HG03108 (cell line): ENCODE measurements at regions not wholly inside any gene's neighbourhood (a gene's known extent, or its start where the extent isn't known, plus 50 kb on each side); places are given as distances from the start of the nearest gene placed in this dataset.

Source experiments
- ATAC-seq: cut with Tn5 transposase; IDR thresholded peaks from one replicate; pipeline ENCODE4 v1.9.1; 2021; ENCODE audit warnings: moderate library complexity; ENCODE audit not compliant: unreplicated experiment

DNA sequence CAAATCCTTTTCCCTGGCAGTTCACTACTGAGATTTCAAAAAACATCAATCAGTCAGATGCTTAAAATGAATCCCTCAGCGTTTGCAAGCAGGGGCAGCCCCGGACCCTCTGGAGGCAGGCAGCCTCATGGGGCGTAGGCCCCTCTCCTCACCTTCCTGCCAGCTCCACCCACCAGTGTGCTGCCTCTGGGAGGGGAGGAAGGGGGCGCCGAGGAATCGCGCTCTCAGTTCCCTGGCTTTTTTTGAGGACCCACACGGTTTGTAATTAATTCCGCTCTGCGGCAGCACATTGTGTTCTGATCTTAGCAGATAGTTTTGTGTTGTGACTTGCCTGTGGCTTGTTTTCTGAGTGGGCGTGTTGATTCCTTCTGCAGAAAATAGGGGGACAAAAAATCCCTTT, 159.9 kb downstream of the KLF13 start:
- no peak for ATAC-seq

DNA sequence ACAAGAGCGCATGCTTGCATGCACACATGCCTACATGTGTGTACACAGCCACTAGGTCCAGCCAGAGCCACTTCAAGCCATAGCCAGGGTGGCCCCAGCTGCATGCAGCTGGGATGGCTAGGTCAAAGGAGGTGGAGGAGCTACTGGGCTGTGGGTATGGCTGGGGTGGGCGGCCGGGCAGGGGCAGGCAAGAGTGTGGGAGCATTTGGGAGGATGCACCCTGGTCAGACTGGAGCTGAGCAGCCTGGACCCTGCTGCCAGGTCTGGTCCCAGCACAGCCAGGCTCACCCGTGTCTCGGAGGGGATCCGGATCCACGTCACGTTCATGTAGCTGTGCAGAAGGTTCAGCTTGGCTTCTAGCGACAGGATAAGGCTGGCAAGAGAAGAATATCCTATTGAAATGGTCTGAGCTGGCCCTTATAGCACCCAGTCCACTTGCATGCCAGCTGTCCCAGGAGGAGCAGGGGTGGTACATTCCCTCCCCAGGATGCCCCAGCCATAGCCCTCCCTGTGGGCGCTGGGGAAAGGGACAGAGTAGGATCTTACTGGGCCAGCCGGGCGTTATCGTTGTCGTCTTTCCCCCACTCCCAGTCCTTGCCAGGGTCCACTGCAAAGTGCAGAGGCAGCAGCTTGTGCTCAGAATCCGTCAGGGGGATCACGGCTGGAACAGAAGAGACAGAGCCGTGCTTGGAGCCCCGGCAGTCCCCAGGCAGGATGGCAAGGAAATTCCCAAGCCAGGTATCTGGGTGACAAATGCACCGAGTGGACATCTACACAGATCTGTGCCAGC, 160.5 kb downstream of the KLF13 start:
- ATAC-seq: no peak

DNA sequence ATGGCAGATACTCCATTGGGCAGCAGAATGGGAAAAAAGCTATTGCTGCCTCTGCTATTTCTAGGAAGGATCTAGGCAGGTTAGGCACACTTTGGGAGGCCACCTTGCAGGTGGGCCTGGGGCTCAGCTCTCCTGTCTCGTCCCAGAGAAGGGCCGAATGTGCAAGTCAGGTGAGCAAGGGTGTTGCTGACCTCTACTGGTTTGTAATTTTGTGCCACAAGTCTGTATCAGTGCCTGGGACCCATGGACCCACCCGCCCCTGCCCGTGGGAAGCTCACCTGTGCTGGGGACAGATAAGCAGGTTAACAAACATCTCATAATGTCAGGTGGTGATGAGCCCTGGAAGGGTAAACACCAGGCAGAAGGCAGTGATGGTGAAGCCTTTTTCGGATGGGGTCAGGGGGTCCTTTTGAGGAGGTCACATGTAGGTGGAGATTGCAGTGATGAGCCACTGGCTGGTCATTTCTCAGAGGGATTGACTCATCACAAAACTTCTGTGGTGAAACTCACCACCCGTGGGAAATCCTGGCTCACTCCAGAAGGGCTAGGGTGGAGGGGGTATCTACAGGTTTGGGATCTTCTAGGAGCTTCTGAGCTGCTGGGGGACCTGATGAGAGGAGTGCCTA, 161.3 kb downstream of the KLF13 start:
- ATAC-seq: peak; percentile 36

DNA sequence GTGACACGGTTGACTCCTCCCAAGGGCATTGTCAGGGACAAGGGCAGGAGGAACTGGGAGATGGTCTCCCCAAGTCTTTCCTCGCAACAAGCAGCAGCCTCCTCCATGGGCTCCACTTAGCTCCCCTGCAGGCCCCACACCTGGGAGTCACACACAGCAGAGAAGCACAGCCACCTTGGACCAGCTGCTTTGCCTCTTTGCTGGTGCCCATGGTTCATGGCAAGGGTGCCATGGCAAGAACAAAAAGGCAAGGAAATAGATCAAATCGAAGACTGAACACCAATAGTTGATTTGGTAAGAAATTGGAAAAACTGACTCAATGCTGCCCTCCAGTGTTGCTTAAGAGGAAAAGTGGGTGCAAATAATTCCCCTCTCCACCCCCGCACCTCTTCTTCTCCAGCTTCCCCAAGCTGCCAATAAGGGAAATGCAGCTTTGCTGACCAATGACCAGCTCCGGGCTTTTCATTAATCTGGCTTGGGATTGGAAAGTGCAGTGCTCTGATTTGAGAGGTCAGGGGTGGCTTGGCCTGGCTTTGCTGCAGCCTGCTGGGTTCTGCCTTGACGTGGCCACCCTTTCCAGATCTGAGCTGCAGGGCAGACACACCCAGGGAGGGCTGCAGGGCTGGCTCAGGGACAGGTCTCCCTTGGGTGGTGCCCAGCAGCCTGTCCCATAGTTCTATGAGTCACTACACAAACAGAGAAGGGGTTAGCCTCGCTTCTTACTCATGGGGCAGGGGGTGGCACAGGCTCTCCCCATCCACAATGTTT, 162.0 kb downstream of the KLF13 start:
- ATAC-seq: peak; percentile 38

DNA sequence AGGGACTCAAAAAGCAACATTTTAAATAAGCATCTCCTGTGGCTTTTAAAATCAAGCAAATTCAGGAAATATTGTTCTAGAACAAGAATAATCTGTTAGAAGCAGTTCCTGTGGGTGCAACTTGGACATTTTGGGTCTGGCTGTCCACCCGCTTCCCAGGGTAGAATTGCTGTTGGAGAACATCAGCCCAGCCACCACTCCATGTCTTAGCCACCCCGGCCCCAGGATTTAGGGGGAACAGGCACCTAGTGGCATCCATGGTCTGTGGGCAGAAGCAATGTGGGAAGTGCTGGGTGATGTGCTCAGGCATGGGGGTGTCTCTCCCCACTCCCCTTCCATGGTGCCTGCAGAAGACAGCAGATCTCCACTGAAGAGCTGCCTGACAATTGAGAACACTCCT, 162.6 kb downstream of the KLF13 start:
- ATAC-seq: no peak

DNA sequence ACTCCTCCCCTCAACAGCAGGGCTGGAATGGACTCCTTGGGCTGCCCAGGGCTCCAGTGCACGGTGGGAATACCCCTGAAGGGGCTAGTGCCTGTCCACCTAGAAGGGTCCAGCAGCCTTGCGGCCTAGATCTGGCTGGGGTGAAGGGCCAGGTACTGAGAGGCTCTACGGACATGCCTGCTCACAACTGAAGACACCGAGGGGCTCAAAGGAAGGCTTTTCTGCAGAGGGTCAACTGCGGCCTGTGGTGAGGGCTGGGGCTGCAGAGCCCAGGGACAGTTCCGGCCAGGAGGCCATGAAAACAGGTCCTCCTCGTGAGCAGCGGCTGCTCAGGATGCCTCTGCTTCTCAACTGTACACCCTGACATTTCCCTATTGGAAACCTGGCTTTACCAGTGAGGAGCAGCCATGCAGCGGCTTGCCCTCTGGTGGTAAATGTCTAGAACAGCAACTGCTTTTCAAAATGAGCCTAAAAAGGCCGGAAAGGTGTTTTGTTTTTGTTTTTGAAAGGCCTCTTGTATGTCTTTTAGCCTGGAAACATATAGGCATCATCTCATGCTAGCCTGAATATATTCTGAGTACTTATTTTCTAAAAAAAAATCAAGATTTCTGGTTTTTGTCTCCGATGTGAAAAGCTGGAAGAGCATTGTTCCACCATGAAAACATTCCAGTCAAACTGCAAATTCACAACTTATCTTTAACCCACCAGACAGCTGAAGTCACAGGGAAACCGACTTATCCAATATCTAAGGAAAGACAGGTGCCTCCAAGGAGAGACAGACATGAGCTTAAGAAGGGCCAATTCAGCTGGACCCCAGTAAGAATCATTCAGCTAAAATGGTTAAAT, 163.4 kb downstream of the KLF13 start:
- ATAC-seq: no peak

DNA sequence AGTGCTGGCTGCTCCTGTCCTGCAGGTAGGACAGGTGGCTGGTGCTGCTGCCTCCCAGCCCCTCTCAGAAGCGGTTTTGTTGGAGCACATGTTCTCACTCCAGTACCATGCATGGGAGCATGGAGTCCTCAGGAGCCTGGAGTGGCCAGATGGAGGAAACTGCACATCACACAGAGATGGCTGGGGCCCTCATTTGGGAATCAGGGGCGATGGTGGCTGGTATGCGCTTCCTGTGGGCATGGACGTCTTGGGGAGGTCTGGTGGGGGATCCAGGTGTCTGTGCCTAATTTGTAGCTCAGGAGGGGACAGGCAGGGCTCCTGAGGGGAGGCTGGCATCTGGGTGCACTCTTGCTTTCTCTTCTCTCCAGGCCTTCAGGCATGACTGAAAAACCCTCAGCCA, 168.2 kb downstream of the KLF13 start:
- no peak for ATAC-seq

DNA sequence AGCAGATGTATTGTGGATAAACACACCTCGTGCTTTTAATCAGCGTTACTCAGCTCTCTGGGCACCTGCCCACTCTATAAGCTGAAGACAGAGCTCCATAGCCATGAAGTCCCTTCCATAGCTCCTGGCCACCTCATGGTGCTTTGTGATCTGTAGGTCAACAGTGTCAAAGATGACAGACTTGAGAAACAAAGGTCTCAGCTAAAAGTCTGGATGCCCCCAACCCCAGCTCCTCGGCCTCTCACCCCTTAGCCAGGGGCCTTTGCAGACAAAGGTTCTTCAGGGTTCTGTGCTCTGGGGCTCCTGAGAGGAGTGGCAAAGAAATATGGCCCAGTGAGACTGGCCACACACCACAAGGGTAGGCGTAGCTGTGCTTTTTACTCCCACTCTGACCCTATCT, 168.6 kb downstream of the KLF13 start:
- ATAC-seq: no peak

DNA sequence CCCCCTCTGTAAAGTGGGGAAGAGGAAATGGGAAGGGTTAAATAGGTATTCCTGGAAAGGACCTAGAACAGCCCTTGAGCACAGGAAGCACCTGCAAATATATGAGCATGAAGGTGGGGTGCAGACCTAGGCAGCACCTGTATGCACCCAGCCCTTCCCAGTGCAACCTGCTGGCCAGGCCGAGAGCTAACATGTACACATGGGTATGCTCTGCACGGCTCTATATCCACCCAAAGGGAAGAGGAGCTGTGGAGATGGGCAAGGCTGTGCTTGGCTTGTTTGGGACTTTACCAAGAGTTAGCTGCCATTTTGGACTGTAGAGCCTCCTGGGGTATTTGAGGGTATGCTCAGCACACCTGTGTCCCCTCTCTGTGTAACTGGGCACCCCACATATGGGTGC, 171.2 kb downstream of the KLF13 start:
- no peak for ATAC-seq

DNA sequence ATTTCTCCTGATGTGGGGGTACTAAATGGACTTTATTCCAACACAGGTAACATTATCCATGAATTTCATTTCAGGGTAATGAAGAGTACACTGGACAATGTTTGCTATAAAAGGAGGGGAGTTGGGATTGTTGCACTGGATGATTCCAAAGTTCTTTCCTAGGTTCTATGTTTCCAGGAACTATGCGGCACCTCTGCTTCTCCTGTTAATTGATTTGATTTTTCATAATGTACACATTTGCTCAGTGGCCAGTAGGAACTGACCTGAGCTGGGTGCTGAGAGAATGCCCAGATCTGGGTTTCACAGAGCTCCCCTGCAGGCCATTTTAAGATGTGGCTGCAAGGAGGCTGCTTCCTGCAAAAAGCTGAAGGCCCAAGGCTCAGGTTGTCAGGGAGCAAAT, 171.7 kb downstream of the KLF13 start:
- ATAC-seq: no peak

DNA sequence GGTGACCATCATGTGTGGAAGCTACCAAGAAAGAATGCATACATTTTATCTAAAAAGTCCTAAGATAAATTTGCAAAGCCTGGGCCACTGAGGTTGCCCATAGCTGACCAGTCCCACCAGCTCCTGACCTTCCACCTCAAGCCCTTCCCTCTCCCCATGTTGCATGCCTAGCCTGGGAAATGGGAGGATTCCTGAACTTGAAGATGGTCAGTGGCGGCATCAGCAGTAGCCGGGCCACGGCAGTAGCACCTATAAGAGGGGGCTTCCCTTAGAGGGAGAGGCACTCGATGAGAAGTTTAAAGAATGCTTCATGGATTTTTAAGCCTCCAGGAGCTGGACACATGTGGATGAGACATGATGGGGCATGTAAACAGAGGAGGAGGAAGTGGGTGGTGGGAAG, 172.1 kb downstream of the KLF13 start:
- no peak for ATAC-seq

DNA sequence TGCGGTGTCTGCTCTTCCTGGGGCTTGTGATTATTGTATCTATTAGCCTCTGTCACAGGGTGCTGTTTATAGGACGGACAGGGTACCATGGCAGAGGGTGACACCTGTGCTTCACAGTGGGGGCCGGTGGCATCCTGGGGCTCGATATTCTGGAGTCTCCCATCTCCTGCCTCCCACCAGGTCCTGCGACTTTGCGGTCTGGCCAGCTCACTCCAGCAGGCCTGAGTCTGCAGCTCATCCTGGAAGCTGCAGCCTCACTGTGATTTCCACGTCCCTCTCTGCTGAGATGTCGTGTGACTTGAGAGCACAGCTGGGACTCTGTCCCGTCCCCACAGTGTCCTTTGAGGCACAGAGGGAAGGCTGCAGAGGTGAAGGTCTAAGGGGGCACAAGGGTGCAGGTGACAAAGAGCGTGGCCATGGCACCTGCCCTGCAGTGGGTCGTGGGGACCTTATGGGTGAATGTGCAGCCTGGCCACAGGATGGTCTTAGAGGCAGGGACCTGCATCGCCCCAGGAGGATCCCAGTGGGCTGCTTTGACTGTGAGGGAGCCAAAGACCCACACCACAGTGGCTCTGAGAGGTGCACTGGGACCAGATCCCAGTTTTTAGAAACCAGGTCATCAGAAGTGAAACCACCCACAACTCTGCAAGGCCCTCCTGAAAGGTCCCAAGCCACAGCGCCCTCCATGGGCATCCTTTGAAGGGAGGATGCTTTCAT, 172.8 kb downstream of the KLF13 start:
- ATAC-seq: no peak

DNA sequence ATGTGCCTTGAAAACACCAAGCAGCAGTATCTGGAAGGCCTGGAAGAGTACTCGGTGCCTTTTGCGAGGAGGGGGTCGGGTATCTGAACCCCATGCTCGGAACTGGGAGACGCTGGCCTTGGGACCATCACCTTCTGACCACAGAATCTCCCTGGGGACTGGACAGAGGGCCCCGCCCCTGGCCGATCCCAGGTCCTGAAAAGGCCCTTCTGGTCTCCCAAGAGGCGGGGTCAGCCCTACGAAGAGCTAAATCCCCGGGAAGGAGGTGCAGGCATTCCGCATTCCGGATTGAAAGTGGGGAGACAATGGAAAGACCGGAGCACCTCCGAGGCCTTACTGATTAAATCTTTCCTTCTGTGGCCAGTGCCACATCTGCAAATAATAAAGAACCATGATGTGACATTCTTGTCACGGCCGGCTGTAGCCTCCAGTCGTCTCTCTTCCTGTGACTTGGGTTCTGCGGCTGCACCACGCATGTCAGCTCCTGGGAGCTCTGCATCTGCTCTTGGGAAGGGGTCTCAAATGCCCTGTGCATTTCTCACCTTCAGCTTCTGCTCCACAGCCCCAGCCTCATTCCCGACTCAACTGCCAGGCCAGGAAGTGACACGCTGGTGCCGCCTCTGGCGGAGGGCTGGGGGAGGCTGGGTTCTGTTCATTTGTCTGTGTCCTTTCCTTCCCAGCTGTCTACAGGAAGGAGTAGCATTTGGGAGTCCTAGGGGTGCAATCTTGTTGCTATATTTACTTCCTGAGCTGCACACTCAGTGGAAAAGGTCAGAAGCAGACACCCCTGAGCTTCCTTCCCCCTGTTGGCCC, 173.5 kb downstream of the KLF13 start:
- ATAC-seq: no peak

DNA sequence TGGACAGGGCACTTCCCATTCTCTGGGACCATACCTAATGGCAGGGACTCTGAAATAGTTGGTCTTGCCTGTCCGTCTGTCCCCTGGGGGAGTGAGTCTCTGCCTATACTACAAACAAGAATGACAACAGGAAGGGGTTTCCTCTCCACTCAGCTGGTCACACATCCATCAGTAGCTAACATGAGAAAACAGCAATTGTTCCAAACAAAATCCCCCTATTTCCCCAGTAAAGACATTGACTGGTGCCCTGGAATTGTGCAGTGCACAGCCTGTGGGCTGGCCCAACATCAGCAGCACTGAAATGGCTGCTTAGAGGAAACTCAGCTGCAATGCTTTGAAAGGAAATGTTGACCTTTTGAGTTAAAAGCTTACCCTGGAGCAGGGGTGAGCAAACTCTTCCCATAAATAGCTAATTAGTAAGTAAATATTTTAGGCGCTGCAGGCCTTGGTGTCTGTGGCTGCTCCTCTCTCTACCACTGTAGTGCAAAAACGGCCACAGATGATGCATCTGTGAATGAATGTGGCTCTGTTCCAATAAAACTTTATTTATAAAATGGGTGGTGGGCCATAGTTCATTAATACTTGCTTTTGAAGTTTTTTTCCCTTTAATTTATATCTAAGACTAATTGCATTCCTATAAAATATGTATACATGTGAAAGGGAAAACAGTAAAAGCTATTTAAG, 174.3 kb downstream of the KLF13 start:
- no peak for ATAC-seq

DNA sequence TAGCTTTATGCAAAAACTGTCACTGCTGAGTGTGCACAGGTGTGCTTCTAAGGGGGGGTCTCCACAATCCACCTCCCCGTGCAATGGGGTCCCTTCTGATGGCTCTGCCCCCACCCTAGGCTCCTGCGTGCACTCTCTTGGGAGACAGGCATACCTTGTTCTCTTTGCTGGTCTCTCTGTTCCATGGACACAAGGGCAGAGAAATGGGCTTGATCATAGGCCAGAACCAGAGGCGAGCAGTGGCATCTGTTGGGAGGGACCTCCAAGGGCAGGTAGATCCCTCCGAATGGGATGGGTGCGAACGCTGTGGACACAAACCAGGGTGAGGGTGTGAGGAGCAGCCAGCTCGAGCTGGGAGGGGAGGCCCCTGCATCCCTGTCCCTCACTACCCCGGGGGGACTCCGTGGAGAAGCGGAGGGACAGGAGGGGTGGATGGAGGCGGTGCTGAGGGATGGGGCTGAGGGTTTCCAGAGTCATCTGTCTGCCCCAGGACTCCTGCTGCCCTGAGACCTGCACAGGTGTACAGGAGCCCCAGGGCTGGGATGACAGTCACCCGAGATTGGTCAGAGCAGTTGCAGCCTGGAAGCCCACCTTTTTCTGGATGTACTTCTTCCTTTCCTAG, 175.0 kb downstream of the KLF13 start:
- no peak for ATAC-seq

DNA sequence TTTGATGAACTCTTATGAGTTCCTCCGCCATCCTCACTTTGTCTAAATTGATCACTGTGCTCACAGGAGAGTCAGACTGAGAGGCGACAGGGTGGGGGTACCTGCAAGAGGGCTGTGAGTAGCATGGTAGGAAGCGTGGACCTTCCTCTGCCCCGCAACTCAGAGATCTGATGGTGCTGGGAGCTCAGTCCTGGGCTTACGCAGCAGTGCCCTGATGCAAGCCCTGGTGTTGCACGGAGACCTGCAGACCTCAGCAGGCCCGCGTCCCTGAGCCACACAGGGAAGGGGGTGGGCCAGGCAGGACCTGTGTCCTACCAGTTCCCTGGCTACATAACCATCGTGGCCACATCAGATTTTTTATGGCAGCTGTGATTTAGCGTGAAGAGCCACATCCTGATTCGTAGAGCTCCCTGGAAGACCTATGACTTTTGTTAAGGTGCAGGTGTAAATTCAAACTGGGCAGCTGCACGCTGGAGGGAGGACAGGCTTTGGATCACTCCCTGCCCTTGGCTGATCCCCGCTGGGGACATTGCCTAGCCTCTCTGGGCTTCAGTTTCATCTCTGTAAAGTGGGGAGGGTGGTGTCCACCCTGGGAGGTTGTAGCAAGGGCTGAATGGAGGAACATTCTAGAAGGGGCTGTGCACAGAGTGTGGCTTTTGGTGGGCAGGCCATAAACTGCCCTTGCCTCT, 176.1 kb downstream of the KLF13 start:
- ATAC-seq: no peak

DNA sequence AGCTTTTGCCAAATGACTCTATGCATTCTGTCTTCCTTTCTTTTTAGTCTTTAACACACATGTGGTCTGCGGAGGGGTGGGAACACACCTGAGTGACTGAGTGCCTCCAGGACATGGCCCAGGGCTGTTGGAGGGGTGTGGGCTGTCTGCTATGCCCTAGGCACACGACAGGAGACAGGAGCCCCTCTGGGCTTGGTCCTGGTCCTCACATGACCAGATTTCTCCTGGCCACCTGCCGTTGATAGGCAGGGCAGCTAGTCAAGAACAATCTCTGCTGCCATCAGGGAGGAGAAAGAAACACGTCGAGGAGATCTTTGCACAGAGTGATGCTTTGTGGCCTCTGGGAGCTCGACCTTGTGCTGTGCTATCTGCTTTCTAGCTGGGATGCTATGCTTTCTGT, 176.6 kb downstream of the KLF13 start:
- no peak for ATAC-seq
